Islet precursor cell (in vitro differentiated cells): ENCODE measurements at regions not wholly inside any gene's neighbourhood (a gene's known extent, or its start where the extent isn't known, plus 50 kb on each side); places are given as distances from the start of the nearest gene placed in this dataset.
A peak's percentile ranks its signal among the peaks of the same experiment; 100 is the strongest.
"Not testable (repeated sequence)": the region's sequence is repeated elsewhere in the genome, so short reads cannot be mapped to it uniquely, and the experiment has no call there.

ENCODE experiments used
- DNase-seq: peaks from one replicate; pipeline ENCODE4 v3.0.0-alpha.2; 2018

- DNase-seq: no peak
Measured at GRCh38 chr6:159590835-159591234, 102.2 kb downstream of the SOD2 start.

GRCh38 chr6:159586684-159587083 is 106.4 kb downstream of the SOD2 start:
- DNase-seq: no peak

GRCh38 chr6:159582736-159583135 is 110.3 kb downstream of the SOD2 start:
- DNase-seq: no peak

GRCh38 chr6:159578629-159579028 is 114.4 kb downstream of the SOD2 start:
- no peak for DNase-seq

GRCh38 chr6:159577564-159577963 is 115.5 kb downstream of the SOD2 start:
- peak; percentile 84 for DNase-seq

GRCh38 chr6:159572439-159573110 is 120.5 kb downstream of the SOD2 start:
- DNase-seq: no peak

GRCh38 chr6:159565181-159565710 is 127.8 kb downstream of the SOD2 start:
- no peak for DNase-seq

- DNase-seq: no peak
Measured at GRCh38 chr6:159564456-159564855, 128.6 kb downstream of the SOD2 start.

GRCh38 chr6:159557031-159557430 is 136.0 kb downstream of the SOD2 start:
- no peak for DNase-seq

- DNase-seq: no peak
Measured at GRCh38 chr6:159555082-159555875, 137.8 kb downstream of the SOD2 start.

- no peak for DNase-seq
Measured at GRCh38 chr6:159541296-159541695, 151.7 kb downstream of the SOD2 start.

GRCh38 chr6:159540883-159541282 is 152.2 kb downstream of the SOD2 start:
- DNase-seq: no peak

- DNase-seq: peak; percentile 78
Measured at GRCh38 chr6:159540152-159540551, 152.9 kb downstream of the SOD2 start.

- not testable (repeated sequence) for DNase-seq
Measured at GRCh38 chr6:159538031-159538430, 155.0 kb downstream of the SOD2 start.

GRCh38 chr6:159535656-159536350 is 157.2 kb downstream of the SOD2 start:
- no peak for DNase-seq

GRCh38 chr6:159533568-159533967 is 159.5 kb downstream of the SOD2 start:
- no peak for DNase-seq

- DNase-seq: no peak
Measured at GRCh38 chr6:159533016-159533415, 160.0 kb downstream of the SOD2 start.

GRCh38 chr6:159532155-159532554 is 160.9 kb downstream of the SOD2 start:
- peak; percentile 36 for DNase-seq

- DNase-seq: no peak
Measured at GRCh38 chr6:159529934-159530333, 163.1 kb downstream of the SOD2 start.

- no peak for DNase-seq
Measured at GRCh38 chr6:159527351-159527750, 165.7 kb downstream of the SOD2 start.

GRCh38 chr6:159525445-159526025 is 167.5 kb downstream of the SOD2 start:
- DNase-seq: peak; percentile 32

- DNase-seq: no peak
Measured at GRCh38 chr6:159522877-159523547, 170.0 kb downstream of the SOD2 start.

GRCh38 chr6:159521962-159522361 is 171.1 kb downstream of the SOD2 start:
- DNase-seq: no peak
